ENCODE measurements at regions not wholly inside any gene's neighbourhood (a gene's known extent, or its start where the extent isn't known, plus 50 kb on each side); places are given as distances from the start of the nearest gene placed in this dataset.
A peak's percentile ranks its signal among the peaks of the same experiment; 100 is the strongest.

- H3K27me3 Mint-ChIP-seq (ENCODE audit: low read depth), result peaks cover 10% of the 10 kb centered on the region
- peaks cover 5% of the 10 kb centered on the region; the same call in 1 of the 2 replicates for H3K9me3 Mint-ChIP-seq
- no peak overlapping the region for H3K27ac Mint-ChIP-seq
- H3K36me3 Mint-ChIP-seq, result no peaks in the 10 kb centered on the region
- H3K4me3 Mint-ChIP-seq, result no peak overlapping the region
- H3K4me1 Mint-ChIP-seq, result peaks cover 16% of the 10 kb centered on the region
- POLR2A ChIA-PET, result no interaction called here
- DNase-seq (ENCODE audit: low spot score) (no peak), ATAC-seq (peak; percentile 24; the same call in 1 of the 2 replicates)
- CTCF ChIA-PET, result interaction anchor here (0.6 kb wide), 1 partner anchor 393 kb away, joined by 3 read pairs; no protein-coding TSS in a partner anchor
- TF ChIP-seq TEAD4 (CRISPR knock-in tag; IDR thresholded peaks at IDR 0.05) (no peak), PREB (CRISPR knock-in tag; IDR thresholded peaks at IDR 0.05; ENCODE audit: borderline replicate concordance) (no peak), E2F1 (CRISPR knock-in tag; IDR thresholded peaks at IDR 0.05) (no peak), PRRX2 (CRISPR knock-in tag; IDR thresholded peaks at IDR 0.05) (no peak), USF1 (CRISPR knock-in tag; IDR thresholded peaks at IDR 0.05) (no peak), AFF4 (CRISPR knock-in tag; IDR thresholded peaks at IDR 0.05; ENCODE audit: borderline replicate concordance) (no peak), HMGXB4 (CRISPR knock-in tag; IDR thresholded peaks at IDR 0.05) (no peak), ATF3 (CRISPR knock-in tag; conservative IDR thresholded peaks at IDR 0.05) (no peak), ARID4B (CRISPR knock-in tag; IDR thresholded peaks at IDR 0.05; ENCODE audit: borderline replicate concordance) (no peak), ZNF425 (CRISPR knock-in tag; conservative IDR thresholded peaks at IDR 0.05) (no peak), MLX (CRISPR knock-in tag; IDR thresholded peaks at IDR 0.05) (no peak), ATF1 (CRISPR knock-in tag; IDR thresholded peaks at IDR 0.05) (no peak), SMAD3 (CRISPR knock-in tag; IDR thresholded peaks at IDR 0.05; ENCODE audit: borderline replicate concordance) (no peak), EMX1 (CRISPR knock-in tag; IDR thresholded peaks at IDR 0.05) (no peak), KAT7 (CRISPR knock-in tag; IDR thresholded peaks at IDR 0.05; ENCODE audit: borderline replicate concordance) (no peak), FOXJ3 (CRISPR knock-in tag; IDR thresholded peaks at IDR 0.05; ENCODE audit: borderline replicate concordance) (no peak), ZNF416 (CRISPR knock-in tag; IDR thresholded peaks at IDR 0.05) (no peak), NFE2L1 (CRISPR knock-in tag; IDR thresholded peaks at IDR 0.05) (no peak), CREM (CRISPR knock-in tag; IDR thresholded peaks at IDR 0.05) (no peak), ZNF396 (CRISPR knock-in tag; IDR thresholded peaks at IDR 0.05; ENCODE audit: borderline replicate concordance) (no peak)
These were observed 118.5 kb downstream of the IRS2 start for GRCh38 chr13:109667807-109668291.
